ENCODE measurements at regions not wholly inside any gene's neighbourhood (a gene's known extent, or its start where the extent isn't known, plus 50 kb on each side); places are given as distances from the start of the nearest gene placed in this dataset.

DNA sequence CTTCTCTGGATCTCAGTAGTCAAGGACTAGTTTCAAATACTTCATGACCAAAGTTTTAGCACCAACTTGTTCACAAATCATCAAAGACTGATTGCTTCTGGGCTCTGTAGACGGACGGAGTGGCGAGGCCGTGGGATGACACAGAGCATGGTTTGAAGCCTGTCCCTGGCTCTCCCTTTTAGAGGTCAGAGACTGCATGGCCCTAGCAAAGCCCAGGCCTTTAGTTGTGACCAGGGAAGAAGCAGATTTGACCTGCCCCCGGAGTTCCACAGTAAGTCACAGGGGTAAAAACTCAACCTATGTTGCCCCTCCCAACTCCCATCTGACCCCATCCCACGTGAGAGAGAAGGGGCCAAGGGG, 90.4 kb downstream of the SYNE3 start:
- no peaks in the 10 kb centered on the region for H3K9me3 Mint-ChIP-seq (ENCODE audit: insufficient read depth)
- no peak for ATAC-seq
- no peaks in the 10 kb centered on the region for H3K27me3 Mint-ChIP-seq (ENCODE audit: low read depth)
- H3K4me3 Mint-ChIP-seq, result no peak overlapping the region
- CTCF ChIA-PET, result interaction anchor here (1.4 to 3.9 kb wide), 3 partner anchors 10 to 101 kb away, joined by 3 to 22 read pairs (median 9); no protein-coding TSS in a partner anchor
- no peak for DNase-seq
- no peaks in the 10 kb centered on the region for H3K4me1 Mint-ChIP-seq (ENCODE audit: low read depth)
- no peak overlapping the region for H3K27ac Mint-ChIP-seq
- peaks cover 74% of the 10 kb centered on the region for H3K36me3 Mint-ChIP-seq (ENCODE audit: low read depth)
- POLR2A ChIA-PET, result no interaction called here

DNA sequence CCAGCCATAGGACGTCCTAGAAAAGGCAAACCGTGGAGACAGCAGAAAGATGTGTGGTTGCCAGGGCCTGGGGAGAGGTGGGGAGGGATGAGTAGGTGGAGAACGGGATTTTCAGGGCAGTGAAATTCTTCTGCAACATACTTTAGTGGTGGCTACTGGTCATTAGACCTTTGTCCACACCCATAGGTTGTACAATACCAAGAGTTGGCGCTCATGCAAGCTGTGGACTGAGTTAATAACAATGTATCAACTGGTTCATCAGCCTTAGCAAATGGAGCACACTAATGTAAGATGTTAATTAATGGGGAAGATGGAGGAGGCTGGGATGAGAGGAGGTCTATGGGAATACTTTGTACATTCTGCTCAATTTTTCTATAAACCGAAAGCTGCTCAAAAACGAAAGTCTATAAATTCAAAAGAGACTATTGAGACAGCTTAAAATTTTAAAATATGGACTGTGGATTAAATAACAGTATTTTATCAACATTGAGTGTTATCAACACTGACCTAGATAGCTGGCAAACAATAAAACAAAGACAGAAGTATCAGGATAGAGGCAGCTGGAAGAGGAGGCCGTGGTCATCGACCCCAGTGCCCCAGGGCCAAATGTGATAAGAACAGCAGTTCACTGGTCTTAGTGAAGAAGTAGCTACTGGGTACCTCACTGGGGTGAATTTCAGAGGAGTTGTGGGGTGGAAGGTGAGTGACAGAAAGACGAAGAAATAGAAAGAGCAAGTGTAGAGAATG, 90.9 kb downstream of the SYNE3 start:
- no peak for DNase-seq
- no peaks in the 10 kb centered on the region for H3K4me1 Mint-ChIP-seq (ENCODE audit: low read depth)
- no peaks in the 10 kb centered on the region for H3K9me3 Mint-ChIP-seq (ENCODE audit: insufficient read depth)
- no peaks in the 10 kb centered on the region for H3K27me3 Mint-ChIP-seq (ENCODE audit: low read depth)
- ATAC-seq, result no peak
- no peak overlapping the region for H3K27ac Mint-ChIP-seq
- ChIA-PET CTCF (interaction anchor here (1.0 to 2.3 kb wide), 2 partner anchors 10 to 101 kb away, joined by 3 to 9 read pairs; no protein-coding TSS in a partner anchor), POLR2A (no interaction called here)
- peaks cover 75% of the 10 kb centered on the region for H3K36me3 Mint-ChIP-seq (ENCODE audit: low read depth)
- no peak overlapping the region for H3K4me3 Mint-ChIP-seq

DNA sequence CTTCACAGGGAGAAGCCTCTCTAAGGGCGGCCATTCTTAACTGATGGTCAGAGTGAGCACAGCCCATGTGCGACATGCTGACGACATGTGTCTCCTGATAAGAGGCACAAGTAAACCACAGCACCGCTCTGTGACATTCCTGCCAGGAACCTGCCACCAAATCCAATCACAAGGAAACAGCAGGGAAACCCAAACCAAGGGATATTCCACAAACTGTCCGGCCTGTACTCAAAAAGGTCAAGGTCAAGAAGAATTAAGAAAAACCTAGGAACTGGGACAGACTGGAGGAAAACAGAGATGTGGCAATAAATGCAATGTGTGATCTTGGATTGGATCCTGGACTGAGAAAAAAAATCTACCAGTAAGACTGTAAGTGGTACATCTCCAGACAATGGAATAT, 91.9 kb downstream of the SYNE3 start:
- H3K27me3 Mint-ChIP-seq (ENCODE audit: low read depth), result no peaks in the 10 kb centered on the region
- H3K4me1 Mint-ChIP-seq (ENCODE audit: low read depth), result no peaks in the 10 kb centered on the region
- H3K27ac Mint-ChIP-seq, result no peak overlapping the region
- peaks cover 80% of the 10 kb centered on the region for H3K36me3 Mint-ChIP-seq (ENCODE audit: low read depth)
- no peaks in the 10 kb centered on the region for H3K9me3 Mint-ChIP-seq (ENCODE audit: insufficient read depth)
- ChIA-PET CTCF (interaction anchor here (1.0 kb wide), 1 partner anchor 102 kb away, joined by 3 read pairs; no protein-coding TSS in a partner anchor), POLR2A (no interaction called here)
- H3K4me3 Mint-ChIP-seq, result no peak overlapping the region
- ATAC-seq (no peak), DNase-seq (no peak)

DNA sequence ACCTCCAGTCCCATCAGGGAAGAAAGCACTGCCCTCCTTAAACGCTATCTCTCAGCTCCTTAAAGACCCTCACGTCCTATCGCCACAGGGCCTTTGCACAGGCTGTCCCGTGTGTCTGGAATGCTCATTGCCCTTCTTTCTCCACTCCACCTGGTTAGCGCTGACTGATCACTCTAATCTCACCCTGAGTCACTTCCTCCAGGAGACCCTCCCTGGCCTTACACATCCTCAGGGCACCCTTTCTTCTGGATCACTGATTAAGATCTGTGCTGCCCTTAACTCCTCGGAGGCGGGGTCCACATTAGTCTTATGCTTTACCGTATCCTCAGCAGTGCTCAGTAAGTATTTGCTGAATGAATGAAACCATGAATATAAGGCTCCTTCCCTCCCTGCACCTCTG, 94.7 kb downstream of the SYNE3 start:
- H3K27ac Mint-ChIP-seq, result no peak overlapping the region
- ATAC-seq, result no peak
- no peaks in the 10 kb centered on the region for H3K4me1 Mint-ChIP-seq (ENCODE audit: low read depth)
- no peak overlapping the region for H3K4me3 Mint-ChIP-seq
- no peak for DNase-seq
- H3K9me3 Mint-ChIP-seq (ENCODE audit: insufficient read depth), result no peaks in the 10 kb centered on the region
- ChIA-PET POLR2A (no interaction called here), CTCF (no interaction called here)
- H3K36me3 Mint-ChIP-seq (ENCODE audit: low read depth), result peaks cover 81% of the 10 kb centered on the region
- no peaks in the 10 kb centered on the region for H3K27me3 Mint-ChIP-seq (ENCODE audit: low read depth)

DNA sequence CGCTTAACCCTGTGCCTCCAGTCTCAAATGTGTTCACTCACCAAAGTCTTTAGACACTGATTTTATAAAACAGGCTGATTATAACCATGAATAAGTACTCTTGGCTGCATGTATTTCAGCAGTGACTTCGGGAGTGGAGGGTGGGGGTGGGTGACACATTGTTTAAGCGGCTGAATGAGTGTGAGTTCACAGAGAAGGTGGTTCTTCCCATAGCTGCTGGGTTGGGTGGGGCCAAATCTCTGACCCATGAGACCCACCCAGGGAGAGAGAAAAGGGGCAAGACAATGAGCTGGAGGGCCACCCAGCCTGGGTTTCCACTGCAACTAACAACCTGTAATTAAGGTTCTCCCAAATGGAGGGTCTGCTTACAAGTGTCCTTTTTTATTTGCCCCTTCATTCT, 96.4 kb downstream of the SYNE3 start:
- H3K4me1 Mint-ChIP-seq (ENCODE audit: low read depth), result no peaks in the 10 kb centered on the region
- ChIA-PET CTCF (no interaction called here), POLR2A (no interaction called here)
- H3K27me3 Mint-ChIP-seq (ENCODE audit: low read depth), result no peaks in the 10 kb centered on the region
- no peak for DNase-seq
- H3K4me3 Mint-ChIP-seq, result no peak overlapping the region
- no peak for ATAC-seq
- no peak overlapping the region for H3K27ac Mint-ChIP-seq
- H3K9me3 Mint-ChIP-seq (ENCODE audit: insufficient read depth), result no peaks in the 10 kb centered on the region
- H3K36me3 Mint-ChIP-seq (ENCODE audit: low read depth), result peaks cover 79% of the 10 kb centered on the region

DNA sequence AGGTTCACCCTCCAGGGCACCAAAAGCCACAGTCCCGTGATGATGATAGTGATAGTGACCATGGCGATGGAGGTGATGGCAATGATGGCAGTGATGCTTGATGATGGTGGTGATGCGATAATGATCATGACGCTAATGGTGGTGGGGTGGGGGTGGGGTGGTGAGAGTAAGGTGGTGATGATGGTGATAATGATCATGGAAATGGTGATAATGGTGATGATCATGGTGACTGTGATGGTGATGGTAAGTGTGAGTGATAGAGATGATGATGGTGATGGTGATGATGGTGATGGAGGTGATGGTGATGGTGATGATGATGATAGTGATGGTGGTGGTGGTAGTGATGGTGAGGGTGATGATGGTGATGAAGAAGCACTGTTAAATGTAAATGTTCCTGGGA, 96.9 kb downstream of the SYNE3 start:
- ChIA-PET CTCF (no interaction called here), POLR2A (no interaction called here)
- Mint-ChIP-seq H3K27ac (no peak overlapping the region), H3K4me3 (no peak overlapping the region), H3K9me3 (ENCODE audit: insufficient read depth) (no peaks in the 10 kb centered on the region), H3K36me3 (ENCODE audit: low read depth) (peaks cover 74% of the 10 kb centered on the region), H3K27me3 (ENCODE audit: low read depth) (no peaks in the 10 kb centered on the region), H3K4me1 (ENCODE audit: low read depth) (no peaks in the 10 kb centered on the region)
- ATAC-seq, result no peak
- no peak for DNase-seq

DNA sequence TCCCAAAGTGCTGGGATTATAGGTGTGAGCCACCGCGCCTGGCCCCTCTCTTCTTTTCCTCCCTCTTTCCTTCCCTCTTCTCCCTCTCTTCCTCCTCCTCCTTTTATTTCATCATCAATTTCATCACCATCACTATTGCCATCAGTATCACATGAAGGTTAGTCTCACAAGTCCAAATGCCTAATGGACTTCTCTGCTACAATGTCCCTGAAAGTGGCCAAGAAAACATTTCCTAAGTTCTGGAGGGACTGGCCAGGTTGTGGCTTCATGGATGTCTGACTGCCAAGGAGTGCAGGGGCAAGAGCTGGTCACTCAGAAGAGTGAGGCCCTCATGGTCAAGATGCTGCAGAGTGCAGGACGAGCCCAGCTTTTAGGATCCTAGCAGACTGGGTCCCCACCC, 97.6 kb downstream of the SYNE3 start:
- ATAC-seq, result no peak
- no peak overlapping the region for H3K4me3 Mint-ChIP-seq

DNA sequence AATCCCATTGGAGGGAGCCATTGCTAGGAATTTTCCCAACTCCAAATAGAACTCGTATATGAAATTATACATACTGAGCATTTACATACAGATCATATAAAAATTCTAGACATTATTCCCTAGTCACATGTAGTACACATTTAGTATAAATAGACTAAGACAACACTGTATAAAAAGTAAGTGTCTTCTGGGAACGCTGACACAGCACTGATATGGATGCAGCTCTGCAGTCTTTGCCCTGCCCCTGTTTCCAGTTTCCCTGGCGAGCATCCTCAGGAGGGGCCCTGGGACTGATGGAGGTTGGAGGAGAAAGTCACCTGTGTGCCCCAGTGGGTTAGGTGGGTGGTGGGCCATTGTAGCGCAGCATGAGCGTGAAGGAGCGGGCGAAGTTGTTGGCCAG, 97.8 kb upstream of the CLMN start:
- Mint-ChIP-seq H3K4me3 (no peak overlapping the region), H3K4me1 (ENCODE audit: low read depth) (no peaks in the 10 kb centered on the region), H3K36me3 (ENCODE audit: low read depth) (peaks cover 65% of the 10 kb centered on the region), H3K27me3 (ENCODE audit: low read depth) (no peaks in the 10 kb centered on the region), H3K27ac (no peak overlapping the region), H3K9me3 (ENCODE audit: insufficient read depth) (no peaks in the 10 kb centered on the region)
- POLR2A ChIA-PET, result no interaction called here
- CTCF ChIA-PET, result no interaction called here
- ATAC-seq (no peak), DNase-seq (no peak)

More for the DNA sequence above, 97.6 kb downstream of the SYNE3 start:
- Mint-ChIP-seq H3K9me3 (ENCODE audit: insufficient read depth) (no peaks in the 10 kb centered on the region), H3K4me1 (ENCODE audit: low read depth) (no peaks in the 10 kb centered on the region), H3K27me3 (ENCODE audit: low read depth) (no peaks in the 10 kb centered on the region), H3K36me3 (ENCODE audit: low read depth) (peaks cover 69% of the 10 kb centered on the region), H3K27ac (no peak overlapping the region)
- CTCF ChIA-PET, result no interaction called here
- POLR2A ChIA-PET, result no interaction called here
- DNase-seq, result no peak

DNA sequence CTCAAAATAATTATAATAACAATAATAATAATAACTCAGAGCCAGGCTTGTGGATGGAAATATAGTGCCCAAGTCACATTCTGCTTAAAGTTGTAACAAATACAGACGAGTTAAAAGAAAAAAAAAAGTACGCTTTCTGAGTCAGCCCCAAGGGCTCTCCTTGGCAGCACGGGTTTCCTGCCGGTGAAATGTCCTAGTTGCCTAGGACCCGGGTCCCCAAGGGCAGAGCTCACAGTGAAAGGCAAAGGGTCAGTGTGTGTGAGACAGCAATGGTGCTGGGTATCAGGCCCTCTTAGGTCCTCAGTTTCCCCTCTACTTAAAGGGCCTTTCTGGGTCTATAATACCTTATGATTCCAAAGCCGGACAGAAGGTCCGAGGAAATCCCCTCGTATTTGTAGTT, 96.3 kb upstream of the CLMN start:
- H3K4me1 Mint-ChIP-seq (ENCODE audit: low read depth), result no peaks in the 10 kb centered on the region
- DNase-seq (no peak), ATAC-seq (no peak)
- no peak overlapping the region for H3K4me3 Mint-ChIP-seq
- ChIA-PET CTCF (interaction anchor here (1.2 kb wide), 1 partner anchor 11 kb away, joined by 4 read pairs; no protein-coding TSS in a partner anchor), POLR2A (no interaction called here)
- no peaks in the 10 kb centered on the region for H3K27me3 Mint-ChIP-seq (ENCODE audit: low read depth)
- no peaks in the 10 kb centered on the region for H3K9me3 Mint-ChIP-seq (ENCODE audit: insufficient read depth)
- peaks cover 56% of the 10 kb centered on the region for H3K36me3 Mint-ChIP-seq (ENCODE audit: low read depth)
- H3K27ac Mint-ChIP-seq, result no peak overlapping the region

DNA sequence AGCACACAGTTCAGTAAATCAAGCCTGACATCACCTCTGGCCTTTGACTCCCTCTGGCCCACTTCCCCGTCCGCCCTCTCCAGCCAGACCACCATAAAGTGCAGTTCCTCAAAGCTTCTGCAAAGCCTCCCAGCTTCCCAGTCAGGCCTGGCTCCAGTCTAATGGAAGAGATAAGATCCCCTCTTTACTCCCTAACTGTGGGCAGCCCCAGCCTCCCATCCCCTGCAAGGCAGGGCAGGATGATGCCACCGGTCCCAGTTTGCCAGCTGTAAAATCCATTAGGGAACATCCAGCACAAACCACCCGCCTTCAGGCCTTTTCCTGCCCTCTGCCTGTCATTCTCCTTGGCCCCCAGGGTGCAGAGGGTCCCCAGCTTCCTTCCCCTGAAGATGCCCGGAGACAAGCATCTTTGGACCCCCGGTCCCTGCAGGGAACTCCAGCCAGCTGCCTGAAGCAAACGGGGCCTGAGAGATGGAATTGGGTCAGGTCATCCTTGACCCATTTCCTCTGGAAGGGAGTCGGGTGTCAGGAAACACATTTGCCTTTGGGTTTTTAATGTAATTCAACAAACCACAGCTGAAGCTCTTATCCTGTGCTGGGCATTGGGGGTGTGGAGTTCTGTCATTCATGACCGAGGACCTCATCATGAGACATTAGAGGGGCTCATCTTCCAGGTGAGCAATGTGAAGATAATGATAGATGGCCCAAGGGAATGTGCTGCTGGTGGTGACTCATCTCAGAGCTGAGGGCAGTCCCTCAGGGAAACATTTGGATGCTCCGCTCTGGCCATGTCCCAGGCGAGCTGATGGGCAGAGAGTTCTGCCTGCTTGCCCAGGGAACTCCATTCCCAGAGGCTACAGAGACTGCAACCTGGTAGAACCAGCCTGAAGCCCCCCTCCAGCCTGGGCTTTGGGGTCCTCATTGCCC, 93.8 kb upstream of the CLMN start:
- ATAC-seq, result no peak
- H3K4me1 Mint-ChIP-seq (ENCODE audit: low read depth), result no peaks in the 10 kb centered on the region
- no peak overlapping the region for H3K4me3 Mint-ChIP-seq
- ChIA-PET CTCF (interaction anchor here (1.4 kb wide), 1 partner anchor 13 kb away, joined by 3 read pairs; no protein-coding TSS in a partner anchor), POLR2A (no interaction called here)
- H3K27me3 Mint-ChIP-seq (ENCODE audit: low read depth), result no peaks in the 10 kb centered on the region
- no peak for DNase-seq
- H3K9me3 Mint-ChIP-seq (ENCODE audit: insufficient read depth), result no peaks in the 10 kb centered on the region
- H3K27ac Mint-ChIP-seq, result no peak overlapping the region
- peaks cover 41% of the 10 kb centered on the region for H3K36me3 Mint-ChIP-seq (ENCODE audit: low read depth)

DNA sequence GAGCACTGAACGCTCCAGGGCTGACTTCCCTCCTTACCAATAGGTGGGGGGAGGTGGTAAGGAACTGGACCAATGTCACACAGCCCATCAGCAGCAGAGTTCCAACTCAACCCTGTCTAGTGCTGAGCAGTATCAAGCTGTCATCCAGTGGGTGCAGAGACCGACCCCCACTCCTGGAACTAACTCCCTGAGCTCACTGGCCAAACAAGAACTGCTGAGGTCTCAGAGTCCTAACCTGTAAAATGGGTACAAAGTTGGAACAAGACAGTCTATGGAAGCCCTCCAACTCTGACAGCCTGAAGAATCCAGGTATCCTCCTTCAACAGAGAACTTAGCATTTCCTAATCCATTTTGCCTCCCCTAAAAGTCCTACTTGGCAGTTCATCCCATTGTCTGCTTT, 91.1 kb upstream of the CLMN start:
- POLR2A ChIA-PET, result interaction anchor here (1.4 kb wide), 1 partner anchor 9 kb away, joined by 3 read pairs; no protein-coding TSS in a partner anchor
- Mint-ChIP-seq H3K4me1 (ENCODE audit: low read depth) (no peaks in the 10 kb centered on the region), H3K27ac (no peak overlapping the region), H3K27me3 (ENCODE audit: low read depth) (no peaks in the 10 kb centered on the region), H3K9me3 (ENCODE audit: insufficient read depth) (no peaks in the 10 kb centered on the region), H3K36me3 (ENCODE audit: low read depth) (peaks cover 20% of the 10 kb centered on the region), H3K4me3 (no peak overlapping the region)
- CTCF ChIA-PET, result no interaction called here
- ATAC-seq (no peak), DNase-seq (no peak)

DNA sequence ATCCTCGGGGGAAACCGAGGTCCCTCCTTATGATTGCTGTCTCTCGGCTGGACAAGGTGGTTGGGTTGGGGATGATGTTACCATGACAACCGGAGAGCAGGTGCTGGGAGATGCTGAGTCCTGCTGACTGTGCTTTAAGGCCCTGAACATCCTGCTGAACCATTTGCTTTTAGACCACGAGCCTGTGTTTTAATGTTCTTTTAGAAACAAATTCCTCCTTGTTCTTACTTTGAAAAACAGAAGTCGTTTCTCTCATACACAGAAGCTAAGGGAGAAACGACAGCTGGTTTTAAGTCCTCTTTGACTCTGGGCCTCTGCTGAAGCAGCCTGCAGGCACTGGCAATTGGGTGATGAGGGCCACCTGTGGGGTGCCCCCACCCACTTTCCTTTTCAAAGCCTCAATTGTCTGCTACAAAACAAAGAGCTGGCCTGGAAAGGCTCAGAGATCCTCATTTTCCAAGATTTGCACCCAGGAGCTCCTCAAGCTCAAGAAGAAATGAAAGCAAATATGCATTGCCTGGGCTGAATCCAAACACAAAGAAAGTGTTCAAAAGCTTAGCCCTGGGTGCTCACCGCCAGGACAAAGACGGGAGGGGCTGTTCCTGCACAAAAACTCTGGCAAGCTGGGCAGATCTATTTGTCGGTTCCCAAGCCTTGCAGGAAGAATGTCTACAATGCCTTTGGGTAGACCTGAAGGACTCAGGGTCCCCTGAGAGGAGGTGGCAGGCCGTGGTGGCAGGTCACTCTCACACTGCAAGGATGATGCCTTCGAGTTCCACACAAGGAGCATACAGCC, 90.0 kb upstream of the CLMN start:
- no peak overlapping the region for H3K4me3 Mint-ChIP-seq
- POLR2A ChIA-PET, result no interaction called here
- no peaks in the 10 kb centered on the region for H3K27me3 Mint-ChIP-seq (ENCODE audit: low read depth)
- no peaks in the 10 kb centered on the region for H3K4me1 Mint-ChIP-seq (ENCODE audit: low read depth)
- CTCF ChIA-PET, result no interaction called here
- no peaks in the 10 kb centered on the region for H3K9me3 Mint-ChIP-seq (ENCODE audit: insufficient read depth)
- no peak overlapping the region for H3K27ac Mint-ChIP-seq
- no peak for ATAC-seq
- no peak for DNase-seq
- peaks cover 16% of the 10 kb centered on the region for H3K36me3 Mint-ChIP-seq (ENCODE audit: low read depth)
